Gastrocnemius medialis (tissue), 4 donors: ENCODE measurements at regions not wholly inside any gene's neighbourhood (a gene's known extent, or its start where the extent isn't known, plus 50 kb on each side); places are given as distances from the start of the nearest gene placed in this dataset.

Source experiments
- ATAC-seq, 2 donors: fragments of 150-250 bp; one replicate each; pipeline ENCODE4 v1.9.1; 2016
- DNase-seq, 2 donors: peaks; one replicate each; pipeline ENCODE4 v3.0.0-alpha.2; 2019
- H3K27ac ChIP-seq, 4 donors: fragments of 200-600 bp; sonication (generic); 1 replicate in 1 of 4; 2 replicates in 3 of 4; pipeline ENCODE4 v1.5.1; 2016 to 2018; ENCODE audit warnings: mild to moderate bottlenecking in 2 of 4, moderate library complexity in 1 of 4
- H3K27me3 ChIP-seq, 3 donors: fragments of 200-600 bp; sonication (generic) in 2 of 3; 1 replicate in 1 of 3; 2 replicates in 2 of 3; pipeline versions ENCODE4 v1.5.1 to v1.6.0; 2016 to 2019; ENCODE audit warnings: mild to moderate bottlenecking in 1 of 3, moderate library complexity in 1 of 3
- H3K36me3 ChIP-seq, 2 donors: fragments of 200-600 bp; sonication (generic) in 1 of 2; one replicate each; pipeline ENCODE4 v1.5.1; 2017 to 2018
- H3K4me1 ChIP-seq, 2 donors: fragments of 200-600 bp; sonication (generic) in 1 of 2; one replicate each; pipeline ENCODE4 v1.5.1; 2016 to 2017; ENCODE audit warnings: mild to moderate bottlenecking in 2 of 2
- H3K4me3 ChIP-seq, 4 donors: fragments of 200-600 bp; sonication (generic) in 3 of 4; 1 replicate in 1 of 4; 2 replicates in 3 of 4; pipeline ENCODE4 v1.5.1; 2016 to 2019; ENCODE audit warnings: mild to moderate bottlenecking in 2 of 4
- H3K9me3 ChIP-seq, 3 donors: fragments of 200-600 bp; sonication (generic) in 2 of 3; 1 replicate in 1 of 3; 2 replicates in 2 of 3; pipeline ENCODE4 v1.5.1; 2016 to 2019
- CTCF ChIP-seq, 5 experiments: fragments of 450-650 bp in 3 of 5; fragments of 200-600 bp in 2 of 5; sonication (generic) in 2 of 5; IDR thresholded peaks in 4 of 5; conservative IDR thresholded peaks in 1 of 5; 1 replicate in 4 of 5; 2 replicates in 1 of 5; pipeline ENCODE4 v1.5.1; 2016 to 2019; ENCODE audit warnings: antibody characterized with exemption in 5 of 5, mild to moderate bottlenecking in 3 of 5, moderate library complexity in 3 of 5
- POLR2A ChIP-seq, 2 donors: fragments of 450-650 bp; IDR thresholded peaks; one replicate each; pipeline ENCODE4 v1.6.1; 2017; ENCODE audit warnings: antibody characterized with exemption in 2 of 2, mild to moderate bottlenecking in 2 of 2, moderate library complexity in 2 of 2
- in situ Hi-C, 4 donors: fragments of 200-750 bp; cut with MboI; loops; one replicate each; pipeline versions ENCODE4 v1.15.0 to v1.8.0; 2017; ENCODE audit warnings: low sequenced_read_pairs in 4 of 4
- intact Hi-C: fragments of 100-400 bp; cut with DNase I; formaldehyde crosslinking; loops from one replicate; pipeline ENCODE4 v1.15.1; 2023; ENCODE audit warnings: low total_unique reads

DNA sequence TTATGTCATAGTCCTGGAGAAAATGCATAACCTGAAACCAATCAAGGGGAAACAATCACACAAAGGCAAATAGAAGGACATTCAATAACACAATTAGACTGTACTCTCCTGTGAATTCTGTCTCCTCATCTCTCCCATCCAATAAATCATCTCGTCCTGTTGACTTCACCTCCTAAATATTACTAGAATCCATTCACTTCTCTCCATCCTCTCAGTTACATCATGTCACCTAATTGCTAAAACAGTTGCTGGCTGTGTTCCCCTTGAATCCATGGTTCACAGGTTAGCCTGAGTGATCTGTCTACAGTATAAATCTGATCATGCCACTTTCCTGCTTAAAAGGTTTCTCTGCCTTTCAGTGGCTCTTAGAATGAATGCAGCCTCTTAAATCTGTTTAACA lies 220.2 kb downstream of the TGFB2 start:
- Histone ChIP-seq H3K4me3 (no peak overlapping the region), H3K36me3 (no peaks in the 10 kb centered on the region), H3K4me1 (no peaks in the 10 kb centered on the region), H3K27me3 (no peaks in the 10 kb centered on the region), H3K9me3 (no peaks in the 10 kb centered on the region), H3K27ac (no peak overlapping the region)
- no peak for TF ChIP-seq CTCF (IDR thresholded peaks at IDR 0.05 in 4 of 5, conservative IDR thresholded peaks at IDR 0.05 in 1 of 5)
- no peak for TF ChIP-seq POLR2A (IDR thresholded peaks at IDR 0.05)
- ATAC-seq (no peak), DNase-seq (no peak)
- intact Hi-C loops = no loop called here
- in situ Hi-C loops = no loop called here

DNA sequence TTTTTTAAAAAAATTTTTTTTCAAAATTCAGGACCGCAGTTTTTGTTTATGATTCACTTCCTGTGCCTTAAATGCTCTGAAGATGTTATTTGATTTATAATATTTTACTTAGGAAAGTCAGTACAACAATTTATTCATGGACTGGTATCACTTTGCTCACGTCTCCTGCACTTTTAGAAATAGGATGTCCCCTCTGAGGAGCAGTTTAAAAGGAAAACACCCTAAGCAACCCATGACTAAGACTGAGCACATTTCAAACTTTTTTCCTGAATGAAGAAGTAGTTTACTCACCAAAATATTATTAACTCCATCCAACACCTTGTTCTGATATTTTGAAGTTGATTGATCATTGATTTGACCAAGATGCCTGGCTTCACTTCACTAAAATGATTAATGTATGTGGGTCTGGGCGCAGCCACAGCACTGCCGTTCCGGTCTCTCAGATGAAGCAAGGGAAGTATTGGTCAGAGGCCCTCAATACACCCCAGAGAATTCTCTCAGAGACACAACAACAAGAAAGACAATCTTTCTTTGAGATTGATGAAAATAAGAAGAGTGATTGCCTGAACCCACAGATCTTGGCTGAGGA lies 223.9 kb downstream of the TGFB2 start:
- no peaks in the 10 kb centered on the region for H3K36me3 ChIP-seq
- in situ Hi-C loops = no loop called here
- no peaks in the 10 kb centered on the region for H3K4me1 ChIP-seq
- H3K27me3 ChIP-seq = no peaks in the 10 kb centered on the region
- ATAC-seq (no peak), DNase-seq (no peak)
- no peaks in the 10 kb centered on the region for H3K9me3 ChIP-seq
- H3K27ac ChIP-seq = no peak overlapping the region
- intact Hi-C loops = no loop called here
- no peak overlapping the region for H3K4me3 ChIP-seq
- TF ChIP-seq POLR2A (IDR thresholded peaks at IDR 0.05) = no peak
- TF ChIP-seq CTCF (IDR thresholded peaks at IDR 0.05 in 4 of 5, conservative IDR thresholded peaks at IDR 0.05 in 1 of 5) = no peak

DNA sequence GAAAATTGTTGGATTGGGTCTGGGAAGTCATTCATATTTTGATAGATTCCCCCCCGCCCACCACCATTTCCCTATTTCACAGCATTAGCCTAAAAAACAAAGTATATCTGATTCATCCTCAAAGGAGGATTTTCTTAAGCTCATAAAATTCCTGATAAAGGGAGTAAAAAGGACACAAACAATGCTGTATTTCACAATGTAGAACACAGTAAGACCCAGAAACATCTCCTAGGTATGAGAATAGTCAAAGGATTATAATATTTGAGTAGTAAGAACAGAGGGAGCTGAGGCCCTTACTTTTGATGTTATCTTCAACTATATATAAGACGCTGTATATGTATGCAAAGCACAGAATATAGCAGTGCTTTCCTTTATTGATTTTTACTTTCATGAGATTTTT lies 225.3 kb downstream of the TGFB2 start:
- Histone ChIP-seq H3K4me3 (no peak overlapping the region), H3K27ac (no peak overlapping the region)

DNA sequence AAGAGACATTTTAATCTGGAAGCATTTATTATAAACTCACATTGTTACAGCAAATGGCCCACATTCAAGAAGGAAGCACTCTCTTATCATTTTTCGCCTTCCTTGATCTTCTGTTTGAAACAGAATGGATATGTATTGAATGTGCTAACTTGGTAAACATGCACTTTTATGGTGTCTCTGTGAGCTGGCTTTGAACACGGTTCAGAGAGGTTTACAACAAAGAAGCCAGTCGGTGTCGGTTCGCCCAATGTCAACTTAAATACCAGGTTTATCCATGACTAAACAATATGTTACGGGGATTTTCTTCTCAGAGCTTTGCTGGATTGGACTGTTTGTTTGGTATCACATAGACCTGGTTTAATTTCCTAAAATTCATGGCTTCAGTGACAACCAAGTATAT lies 226.4 kb downstream of the TGFB2 start:
- no peak for ATAC-seq
- Histone ChIP-seq H3K4me1 (no peaks in the 10 kb centered on the region), H3K27me3 (no peaks in the 10 kb centered on the region), H3K36me3 (no peaks in the 10 kb centered on the region), H3K9me3 (no peaks in the 10 kb centered on the region), H3K4me3 (no peak overlapping the region), H3K27ac (no peak overlapping the region)
- TF ChIP-seq POLR2A (IDR thresholded peaks at IDR 0.05) (no peak), CTCF (IDR thresholded peaks at IDR 0.05 in 4 of 5, conservative IDR thresholded peaks at IDR 0.05 in 1 of 5) (no peak)
- intact Hi-C loops = no loop called here
- in situ Hi-C loops = no loop called here
- no peak for DNase-seq

More for the DNA sequence above, 225.3 kb downstream of the TGFB2 start:
- TF ChIP-seq CTCF (IDR thresholded peaks at IDR 0.05 in 4 of 5, conservative IDR thresholded peaks at IDR 0.05 in 1 of 5) = no peak
- no peak for TF ChIP-seq POLR2A (IDR thresholded peaks at IDR 0.05)
- in situ Hi-C loops = no loop called here
- no peaks in the 10 kb centered on the region for H3K27me3 ChIP-seq
- H3K9me3 ChIP-seq = no peaks in the 10 kb centered on the region
- H3K4me1 ChIP-seq = no peaks in the 10 kb centered on the region
- DNase-seq = no peak
- no peaks in the 10 kb centered on the region for H3K36me3 ChIP-seq
- intact Hi-C loops = no loop called here
- no peak for ATAC-seq

DNA sequence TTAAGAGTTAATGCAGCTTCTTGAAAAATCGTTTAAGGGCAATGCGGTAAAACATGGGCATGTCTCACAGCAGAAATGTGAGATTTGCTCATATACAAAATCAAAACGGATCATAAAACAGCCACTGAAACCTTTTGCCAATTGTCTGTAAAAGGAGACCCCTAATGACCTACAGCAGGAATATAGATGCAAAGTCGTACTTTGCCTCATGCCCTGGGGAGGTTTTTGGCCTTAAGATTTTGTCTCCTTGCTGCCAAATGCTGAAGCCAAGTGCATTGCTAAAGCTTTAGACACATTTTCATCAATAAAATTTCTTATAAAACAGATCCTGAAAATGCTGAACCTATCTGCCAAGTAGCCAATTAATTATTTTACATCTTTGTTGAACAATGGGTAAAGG lies 226.9 kb downstream of the TGFB2 start:
- intact Hi-C loops (no loop called here), in situ Hi-C loops (no loop called here)
- ATAC-seq (no peak), DNase-seq (no peak)
- no peak overlapping the region for H3K4me3 ChIP-seq
- no peaks in the 10 kb centered on the region for H3K36me3 ChIP-seq
- no peaks in the 10 kb centered on the region for H3K4me1 ChIP-seq
- no peak overlapping the region for H3K27ac ChIP-seq
- TF ChIP-seq POLR2A (IDR thresholded peaks at IDR 0.05) = no peak
- no peak for TF ChIP-seq CTCF (IDR thresholded peaks at IDR 0.05 in 4 of 5, conservative IDR thresholded peaks at IDR 0.05 in 1 of 5)
- H3K27me3 ChIP-seq = no peaks in the 10 kb centered on the region
- no peaks in the 10 kb centered on the region for H3K9me3 ChIP-seq
